ENCODE measurements at regions not wholly inside any gene's neighbourhood (a gene's known extent, or its start where the extent isn't known, plus 50 kb on each side); places are given as distances from the start of the nearest gene placed in this dataset.

GRCh38 chr1:29514361-29515169 lies 278.2 kb downstream of the PTPRU start:
- no peak for TF ChIP-seq CTCF (IDR thresholded peaks at IDR 0.05; ENCODE audit: low read depth, low read length)
- TF ChIP-seq POLR2A (IDR thresholded peaks at IDR 0.05; ENCODE audit: extremely low read depth, insufficient read length), result no peak
- no peak for TF ChIP-seq MAX (IDR thresholded peaks at IDR 0.05; ENCODE audit: low read depth, low read length)
- TF ChIP-seq MYC (IDR thresholded peaks at IDR 0.05; ENCODE audit: low read depth, low read length), result no peak

Data from NB4 (cell line).